Osteoblast (primary cell): ENCODE measurements at regions not wholly inside any gene's neighbourhood (a gene's known extent, or its start where the extent isn't known, plus 50 kb on each side); places are given as distances from the start of the nearest gene placed in this dataset.

Experiments
- DNase-seq: peaks from one replicate; pipeline ENCODE4 v3.0.0; 2011; ENCODE audit warnings: low spot score, mixed read lengths; ENCODE audit not compliant: insufficient read length; ENCODE audit errors: missing footprints
- H2AFZ ChIP-seq: 2 replicates; pipeline ENCODE4 v1.6.0; 2011; ENCODE audit warnings: mild to moderate bottlenecking, low read length
- H3K27ac ChIP-seq: 2 replicates; pipeline ENCODE4 v1.5.1; 2011; ENCODE audit warnings: mild to moderate bottlenecking, low read depth, low read length, moderate library complexity
- H3K27me3 ChIP-seq: 2 replicates; pipeline ENCODE4 v1.6.0; 2012; ENCODE audit warnings: mild to moderate bottlenecking, control low read depth, inconsistent platforms, low read length, moderate library complexity; ENCODE audit not compliant: insufficient read depth
- H3K36me3 ChIP-seq: 2 replicates; pipeline ENCODE4 v1.5.1; 2011; ENCODE audit warnings: mild to moderate bottlenecking, low read length, control low read depth, moderate library complexity; ENCODE audit not compliant: insufficient read depth
- H3K4me1 ChIP-seq: 2 replicates; pipeline ENCODE4 v1.5.1; 2011; ENCODE audit warnings: mild to moderate bottlenecking, low read length, control low read depth, moderate library complexity; ENCODE audit not compliant: insufficient read depth
- H3K4me2 ChIP-seq: 2 replicates; pipeline ENCODE4 v1.6.0; 2011; ENCODE audit warnings: mild to moderate bottlenecking, low read length; ENCODE audit not compliant: insufficient read depth
- H3K4me3 ChIP-seq: fragments of 200-600 bp; sonication (generic); 3 replicates; pipeline ENCODE4 v1.5.1; 2012; ENCODE audit warnings: mild to moderate bottlenecking, low read length, inconsistent platforms; ENCODE audit not compliant: insufficient read depth
- H3K79me2 ChIP-seq: 2 replicates; pipeline ENCODE4 v1.6.0; 2012; ENCODE audit warnings: mild to moderate bottlenecking, low read length, control low read depth, inconsistent platforms; ENCODE audit not compliant: insufficient read depth
- H3K9me3 ChIP-seq: 2 replicates; pipeline ENCODE4 v1.5.1; 2011; ENCODE audit warnings: low read depth, low read length, control low read depth
- H4K20me1 ChIP-seq: 2 replicates; pipeline ENCODE4 v1.6.0; 2012; ENCODE audit warnings: mild to moderate bottlenecking, low read length, control low read depth; ENCODE audit not compliant: insufficient read depth
- CTCF ChIP-seq: IDR thresholded peaks from 2 replicates; pipeline ENCODE4 v1.5.1; 2011; ENCODE audit warnings: mild to moderate bottlenecking, low read depth, low read length, moderate library complexity; ENCODE audit errors: extremely low read depth

- H4K20me1 ChIP-seq, result no peaks in the 10 kb centered on the region
- no peaks in the 10 kb centered on the region for H3K36me3 ChIP-seq
- no peaks in the 10 kb centered on the region for H3K9me3 ChIP-seq
- no peak overlapping the region for H3K4me2 ChIP-seq
- H3K4me1 ChIP-seq, result peaks cover 42% of the 10 kb centered on the region
- no peak overlapping the region for H2AFZ ChIP-seq
- no peaks in the 10 kb centered on the region for H3K27me3 ChIP-seq
- H3K79me2 ChIP-seq, result no peaks in the 10 kb centered on the region
- DNase-seq, result no peak
- no peak overlapping the region for H3K4me3 ChIP-seq
- no peak for TF ChIP-seq CTCF
- H3K27ac ChIP-seq, result no peak overlapping the region
Measured at GRCh38 chr12:91983935-91984334, 161.7 kb downstream of the BTG1 start.

GRCh38 chr12:91982946-91983345 lies 162.7 kb downstream of the BTG1 start:
- H3K4me2 ChIP-seq, result no peak overlapping the region
- H3K9me3 ChIP-seq, result no peaks in the 10 kb centered on the region
- no peaks in the 10 kb centered on the region for H3K36me3 ChIP-seq
- peak overlapping the region; percentile 66 for H2AFZ ChIP-seq
- H3K4me3 ChIP-seq, result no peak overlapping the region
- no peaks in the 10 kb centered on the region for H3K27me3 ChIP-seq
- no peaks in the 10 kb centered on the region for H3K79me2 ChIP-seq
- no peaks in the 10 kb centered on the region for H4K20me1 ChIP-seq
- H3K4me1 ChIP-seq, result peaks cover 33% of the 10 kb centered on the region
- DNase-seq, result peak; percentile 79
- TF ChIP-seq CTCF, result no peak
- no peak overlapping the region for H3K27ac ChIP-seq

- H2AFZ ChIP-seq, result no peak overlapping the region
Measured at GRCh38 chr12:91980389-91980821, 165.2 kb downstream of the BTG1 start.

GRCh38 chr12:91978143-91978542 lies 167.5 kb downstream of the BTG1 start:
- no peaks in the 10 kb centered on the region for H3K9me3 ChIP-seq
- H3K4me2 ChIP-seq, result no peak overlapping the region
- H3K4me1 ChIP-seq, result peaks cover 8% of the 10 kb centered on the region
- peak; percentile 77 for DNase-seq
- H3K79me2 ChIP-seq, result no peaks in the 10 kb centered on the region
- peak overlapping the region; percentile 75 for H2AFZ ChIP-seq
- H3K36me3 ChIP-seq, result no peaks in the 10 kb centered on the region
- H4K20me1 ChIP-seq, result no peaks in the 10 kb centered on the region
- H3K27ac ChIP-seq, result no peak overlapping the region
- no peaks in the 10 kb centered on the region for H3K27me3 ChIP-seq
- no peak overlapping the region for H3K4me3 ChIP-seq
- TF ChIP-seq CTCF, result no peak

More at GRCh38 chr12:91980389-91980821, 165.2 kb downstream of the BTG1 start:
- H3K27me3 ChIP-seq, result no peaks in the 10 kb centered on the region
- H3K79me2 ChIP-seq, result no peaks in the 10 kb centered on the region
- no peak for DNase-seq
- H3K9me3 ChIP-seq, result no peaks in the 10 kb centered on the region
- H3K4me2 ChIP-seq, result no peak overlapping the region
- no peak for TF ChIP-seq CTCF
- H3K27ac ChIP-seq, result no peak overlapping the region
- no peaks in the 10 kb centered on the region for H4K20me1 ChIP-seq
- no peak overlapping the region for H3K4me3 ChIP-seq
- peaks cover 18% of the 10 kb centered on the region for H3K4me1 ChIP-seq
- H3K36me3 ChIP-seq, result no peaks in the 10 kb centered on the region
